Neural progenitor cell (in vitro differentiated cells): ENCODE measurements at regions not wholly inside any gene's neighbourhood (a gene's known extent, or its start where the extent isn't known, plus 50 kb on each side); places are given as distances from the start of the nearest gene placed in this dataset.

Experiments used
- DNase-seq: peaks from one replicate; pipeline ENCODE4 v3.0.0-alpha.2; 2016; ENCODE audit warnings: low spot score
- H2AFZ ChIP-seq: fragments of 200-600 bp; sonication (generic); replicated peaks from 2 replicates; pipeline ENCODE4 v1.6.1; 2016; ENCODE audit warnings: antibody characterized with exemption
- H3F3A ChIP-seq: fragments of 200-600 bp; sonication (generic); 2 replicates; pipeline ENCODE4 v1.6.1; 2016; ENCODE audit warnings: antibody characterized with exemption, low read depth
- H3K27ac ChIP-seq: fragments of 200-600 bp; sonication (generic); 2 replicates; pipeline ENCODE4 v1.5.1; 2016; ENCODE audit warnings: mild to moderate bottlenecking
- H3K27me3 ChIP-seq: fragments of 200-600 bp; sonication (generic); 2 replicates; pipeline ENCODE4 v1.6.1; 2016; ENCODE audit warnings: mild to moderate bottlenecking, moderate library complexity
- H3K36me3 ChIP-seq: fragments of 200-600 bp; sonication (generic); 2 replicates; pipeline ENCODE4 v1.5.1; 2016
- H3K4me1 ChIP-seq: fragments of 200-600 bp; sonication (generic); 2 replicates; pipeline ENCODE4 v1.6.1; 2016; ENCODE audit warnings: mixed run types
- H3K4me2 ChIP-seq: fragments of 200-600 bp; sonication (generic); 2 replicates; pipeline ENCODE4 v1.6.1; 2016
- H3K4me3 ChIP-seq: fragments of 200-600 bp; sonication (generic); 2 replicates; pipeline ENCODE4 v1.5.1; 2016
- H3K79me2 ChIP-seq: fragments of 200-600 bp; sonication (generic); 2 replicates; pipeline ENCODE4 v1.6.1; 2016; ENCODE audit warnings: low read depth
- H3K9ac ChIP-seq: fragments of 200-600 bp; sonication (generic); 2 replicates; pipeline ENCODE4 v1.6.1; 2016
- H3K9me3 ChIP-seq: fragments of 200-600 bp; sonication (generic); 2 replicates; pipeline ENCODE4 v1.5.1; 2016; ENCODE audit warnings: low read depth
- H4K20me1 ChIP-seq: fragments of 200-600 bp; sonication (generic); 2 replicates; pipeline ENCODE4 v1.6.1; 2016; ENCODE audit warnings: low read depth
- H3K27ac Mint-ChIP-seq: 3 replicates; pipeline ENCODE4 v1.8.0; 2021; ENCODE audit warnings: mixed read lengths
- H3K27me3 Mint-ChIP-seq: 2 replicates; pipeline ENCODE4 v1.8.0; 2022; ENCODE audit warnings: low read depth, mild to moderate bottlenecking, inconsistent platforms, moderate library complexity, mixed read lengths; ENCODE audit not compliant: insufficient read depth
- H3K36me3 Mint-ChIP-seq: 3 replicates; pipeline ENCODE4 v1.8.0; 2021; ENCODE audit warnings: mixed read lengths
- H3K4me1 Mint-ChIP-seq: 3 replicates; pipeline ENCODE4 v1.8.0; 2021; ENCODE audit warnings: mixed read lengths
- H3K4me3 Mint-ChIP-seq: 3 replicates; pipeline ENCODE4 v1.8.0; 2021; ENCODE audit warnings: mild to moderate bottlenecking, moderate library complexity, mixed read lengths
- H3K9me3 Mint-ChIP-seq: 3 replicates; pipeline ENCODE4 v1.8.0; 2020; ENCODE audit warnings: mixed read lengths
- EZH2 ChIP-seq: fragments of 200-600 bp; sonication (generic); IDR thresholded peaks from 2 replicates; pipeline ENCODE4 v1.6.1; 2017; ENCODE audit warnings: antibody characterized with exemption, mild to moderate bottlenecking, moderate library complexity
- EZH2phosphoT487 ChIP-seq: fragments of 200-600 bp; sonication (generic); IDR thresholded peaks from 2 replicates; pipeline ENCODE4 v1.6.1; 2017; ENCODE audit warnings: antibody characterized with exemption
- TF ChIP-seq, protein P1 (sequence below): fragments of 200-600 bp; sonication (generic); IDR thresholded peaks from 2 replicates; pipeline ENCODE4 v1.5.1; 2017; ENCODE audit warnings: antibody characterized with exemption, mild to moderate bottlenecking

DNA sequence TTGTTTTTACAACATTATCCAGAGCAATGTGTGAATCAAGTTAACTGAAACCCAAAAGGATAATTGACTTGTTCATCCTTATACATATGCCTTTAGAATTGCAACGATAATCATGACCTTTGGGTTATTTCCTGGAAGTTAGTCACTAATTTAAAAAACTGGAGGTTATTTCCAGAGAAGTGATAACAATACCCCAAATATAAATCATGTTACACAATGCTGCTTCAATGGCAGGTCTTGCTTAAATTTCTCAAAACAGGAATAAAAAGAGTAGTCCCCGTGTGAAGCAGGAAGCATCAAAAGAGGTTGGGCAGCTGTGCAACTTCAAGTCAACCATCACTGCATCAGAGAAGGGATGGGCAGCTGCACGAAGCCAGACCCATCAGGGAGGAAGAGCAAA is 134.4 kb downstream of the EFNB2 start:
- no peak overlapping the region for H3K4me3 Mint-ChIP-seq

DNA sequence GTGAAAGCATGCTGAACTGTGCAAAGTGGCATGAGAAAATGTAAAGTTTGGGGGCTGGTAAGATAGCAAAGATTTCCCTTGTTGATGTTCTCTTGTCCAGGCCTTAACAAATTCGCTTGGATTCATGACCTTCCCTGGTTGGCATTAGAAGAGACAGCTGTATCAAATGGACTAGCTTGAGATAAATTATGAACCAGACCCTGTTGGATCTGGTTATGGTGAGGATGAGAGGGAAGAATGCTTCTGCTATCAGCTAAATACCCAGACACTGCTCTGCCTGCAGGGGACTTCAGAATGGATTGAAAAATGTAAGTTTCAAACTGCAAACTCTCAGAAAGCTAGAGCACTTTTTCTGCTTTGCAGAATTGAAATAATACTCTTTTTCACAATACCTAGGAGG is 135.2 kb downstream of the EFNB2 start:
- peaks cover 3% of the 10 kb centered on the region for H3K9me3 Mint-ChIP-seq
- no peak overlapping the region for H3K9ac ChIP-seq
- no peaks in the 10 kb centered on the region for H4K20me1 ChIP-seq
- peaks cover 7% of the 10 kb centered on the region for H3K4me1 ChIP-seq
- H3K4me2 ChIP-seq: no peak overlapping the region
- no peak overlapping the region for H3K27ac ChIP-seq
- no peak for DNase-seq
- H3K4me3 ChIP-seq: no peak overlapping the region
- H3K79me2 ChIP-seq: no peaks in the 10 kb centered on the region
- H3K27me3 Mint-ChIP-seq: no peaks in the 10 kb centered on the region
- no peaks in the 10 kb centered on the region for H3K36me3 Mint-ChIP-seq
- no peak overlapping the region for H3K4me3 Mint-ChIP-seq
- H2AFZ ChIP-seq: no peak overlapping the region
- TF ChIP-seq EZH2phosphoT487 (no peak), EZH2 (no peak)
- TF ChIP-seq, protein P1, sequence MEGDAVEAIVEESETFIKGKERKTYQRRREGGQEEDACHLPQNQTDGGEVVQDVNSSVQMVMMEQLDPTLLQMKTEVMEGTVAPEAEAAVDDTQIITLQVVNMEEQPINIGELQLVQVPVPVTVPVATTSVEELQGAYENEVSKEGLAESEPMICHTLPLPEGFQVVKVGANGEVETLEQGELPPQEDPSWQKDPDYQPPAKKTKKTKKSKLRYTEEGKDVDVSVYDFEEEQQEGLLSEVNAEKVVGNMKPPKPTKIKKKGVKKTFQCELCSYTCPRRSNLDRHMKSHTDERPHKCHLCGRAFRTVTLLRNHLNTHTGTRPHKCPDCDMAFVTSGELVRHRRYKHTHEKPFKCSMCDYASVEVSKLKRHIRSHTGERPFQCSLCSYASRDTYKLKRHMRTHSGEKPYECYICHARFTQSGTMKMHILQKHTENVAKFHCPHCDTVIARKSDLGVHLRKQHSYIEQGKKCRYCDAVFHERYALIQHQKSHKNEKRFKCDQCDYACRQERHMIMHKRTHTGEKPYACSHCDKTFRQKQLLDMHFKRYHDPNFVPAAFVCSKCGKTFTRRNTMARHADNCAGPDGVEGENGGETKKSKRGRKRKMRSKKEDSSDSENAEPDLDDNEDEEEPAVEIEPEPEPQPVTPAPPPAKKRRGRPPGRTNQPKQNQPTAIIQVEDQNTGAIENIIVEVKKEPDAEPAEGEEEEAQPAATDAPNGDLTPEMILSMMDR: no peak
- peaks cover 7% of the 10 kb centered on the region for H3F3A ChIP-seq
- peaks cover 26% of the 10 kb centered on the region for H3K4me1 Mint-ChIP-seq
- no peaks in the 10 kb centered on the region for H3K27me3 ChIP-seq
- H3K9me3 ChIP-seq: no peaks in the 10 kb centered on the region
- H3K27ac Mint-ChIP-seq: no peak overlapping the region
- no peaks in the 10 kb centered on the region for H3K36me3 ChIP-seq

More for the DNA sequence above, 134.4 kb downstream of the EFNB2 start:
- TF ChIP-seq EZH2 (no peak), EZH2phosphoT487 (no peak)
- TF ChIP-seq, protein P1: no peak
- Histone ChIP-seq H3K9ac (no peak overlapping the region), H3K79me2 (no peaks in the 10 kb centered on the region), H3K4me3 (no peak overlapping the region), H3K27me3 (no peaks in the 10 kb centered on the region), H3K4me1 (peaks cover 15% of the 10 kb centered on the region), H3K4me2 (no peak overlapping the region), H3K36me3 (no peaks in the 10 kb centered on the region), H2AFZ (no peak overlapping the region), H3K27ac (no peak overlapping the region), H4K20me1 (no peaks in the 10 kb centered on the region), H3F3A (peaks cover 15% of the 10 kb centered on the region), H3K9me3 (no peaks in the 10 kb centered on the region)
- H3K27ac Mint-ChIP-seq: no peak overlapping the region
- DNase-seq: no peak
- peaks cover 34% of the 10 kb centered on the region for H3K4me1 Mint-ChIP-seq
- H3K27me3 Mint-ChIP-seq: no peaks in the 10 kb centered on the region
- H3K36me3 Mint-ChIP-seq: no peaks in the 10 kb centered on the region
- H3K9me3 Mint-ChIP-seq: peaks cover 3% of the 10 kb centered on the region

DNA sequence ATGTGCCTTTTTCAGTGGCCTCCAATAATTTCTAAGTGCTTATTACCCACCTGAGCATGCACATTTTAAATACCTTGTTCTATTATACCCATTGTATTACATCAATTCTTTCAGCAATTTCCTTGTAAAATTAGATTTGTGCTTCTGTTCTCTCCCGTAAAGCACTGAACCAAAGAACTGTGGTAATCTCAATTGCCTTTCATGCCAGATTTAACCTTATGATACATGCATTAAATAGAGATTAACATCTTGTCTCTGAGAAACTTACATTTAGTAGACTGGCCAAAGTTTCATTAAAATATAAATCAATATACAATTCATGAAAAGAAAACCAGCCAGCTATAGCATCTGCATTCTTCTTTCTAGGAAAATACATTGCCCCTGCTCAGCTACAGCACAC is 137.2 kb downstream of the EFNB2 start:
- no peak overlapping the region for H3K4me3 ChIP-seq
- no peaks in the 10 kb centered on the region for H3K79me2 ChIP-seq
- DNase-seq: no peak
- no peaks in the 10 kb centered on the region for H3K9me3 ChIP-seq
- no peaks in the 10 kb centered on the region for H3K27me3 ChIP-seq
- H3K27ac ChIP-seq: no peak overlapping the region
- H3K27me3 Mint-ChIP-seq: no peaks in the 10 kb centered on the region
- H3K9ac ChIP-seq: no peak overlapping the region
- H4K20me1 ChIP-seq: no peaks in the 10 kb centered on the region
- H3K9me3 Mint-ChIP-seq: peaks cover 7% of the 10 kb centered on the region
- H3K36me3 ChIP-seq: no peaks in the 10 kb centered on the region
- no peak overlapping the region for H3K27ac Mint-ChIP-seq
- H3K4me1 Mint-ChIP-seq: peaks cover 22% of the 10 kb centered on the region
- TF ChIP-seq EZH2 (no peak), EZH2phosphoT487 (no peak)
- TF ChIP-seq, protein P1: no peak
- H3K36me3 Mint-ChIP-seq: no peaks in the 10 kb centered on the region
- H3K4me3 Mint-ChIP-seq: no peak overlapping the region
- H3K4me1 ChIP-seq: peaks cover 3% of the 10 kb centered on the region
- no peak overlapping the region for H3K4me2 ChIP-seq
- H2AFZ ChIP-seq: no peak overlapping the region
- no peaks in the 10 kb centered on the region for H3F3A ChIP-seq

DNA sequence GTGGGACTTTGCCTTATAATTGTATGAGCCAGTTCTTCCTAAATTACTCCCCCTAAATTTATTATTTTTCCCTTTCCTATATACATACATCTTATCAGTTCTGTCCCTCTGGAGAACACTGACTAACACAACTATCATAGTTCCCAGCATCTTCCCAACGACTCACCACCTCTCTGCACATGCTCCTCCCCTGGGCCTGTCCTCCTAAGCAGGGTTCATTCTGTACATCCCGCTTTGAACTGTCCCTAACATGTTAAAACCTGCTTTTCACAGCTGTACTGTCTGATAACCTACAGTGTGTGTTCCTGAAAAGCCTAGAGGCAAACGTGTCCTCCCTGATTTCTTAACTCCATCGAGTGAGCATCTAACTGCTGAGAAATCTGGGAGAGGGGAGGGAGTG is 141.7 kb downstream of the EFNB2 start:
- DNase-seq: no peak
- Histone ChIP-seq H2AFZ (no peak overlapping the region), H4K20me1 (no peaks in the 10 kb centered on the region), H3F3A (no peaks in the 10 kb centered on the region), H3K4me1 (peaks cover 12% of the 10 kb centered on the region), H3K36me3 (no peaks in the 10 kb centered on the region), H3K27ac (no peak overlapping the region), H3K79me2 (no peaks in the 10 kb centered on the region), H3K4me2 (no peak overlapping the region), H3K9ac (no peak overlapping the region), H3K9me3 (no peaks in the 10 kb centered on the region), H3K4me3 (no peak overlapping the region), H3K27me3 (no peaks in the 10 kb centered on the region)
- Mint-ChIP-seq H3K27ac (no peak overlapping the region), H3K36me3 (peaks cover 2% of the 10 kb centered on the region), H3K27me3 (peaks cover 3% of the 10 kb centered on the region), H3K4me1 (peaks cover 21% of the 10 kb centered on the region), H3K4me3 (no peak overlapping the region), H3K9me3 (peaks cover 8% of the 10 kb centered on the region)
- TF ChIP-seq EZH2phosphoT487 (no peak), EZH2 (no peak)
- TF ChIP-seq, protein P1: no peak
